Right lobe of liver (tissue), 6 donors: ENCODE measurements at regions not wholly inside any gene's neighbourhood (a gene's known extent, or its start where the extent isn't known, plus 50 kb on each side); places are given as distances from the start of the nearest gene placed in this dataset.

Source experiments
- ATAC-seq, 4 donors: fragments of 200-7000 bp; cut with Tn5 transposase; one replicate each; pipeline ENCODE4 v1.9.1; 2020; ENCODE audit warnings: mild to moderate bottlenecking in 4 of 4, moderate library complexity in 4 of 4
- DNase-seq, 3 donors: peaks; one replicate each; pipeline ENCODE4 v3.0.0-alpha.2; 2020
- H3K27ac ChIP-seq, 3 donors: fragments of 200-600 bp; one replicate each; pipeline ENCODE4 v1.8.0; 2022
- H3K27me3 ChIP-seq, 2 donors: fragments of 200-600 bp; one replicate each; pipeline ENCODE4 v1.8.0; 2022
- H3K36me3 ChIP-seq, 4 donors: fragments of 200-600 bp; sonication (generic) in 1 of 4; one replicate each; pipeline versions ENCODE4 v1.5.1 to v1.8.0; 2017 to 2022; ENCODE audit warnings: control low read depth in 1 of 4
- H3K4me1 ChIP-seq, 4 donors: fragments of 200-600 bp; sonication (generic) in 1 of 4; one replicate each; pipeline versions ENCODE4 v1.5.1 to v1.8.0; 2017 to 2022; ENCODE audit warnings: control low read depth in 1 of 4
- H3K4me3 ChIP-seq, 3 donors: fragments of 200-600 bp; one replicate each; pipeline ENCODE4 v1.8.0; 2022
- H3K9me3 ChIP-seq, 4 donors: fragments of 200-600 bp; sonication (generic) in 1 of 4; one replicate each; pipeline versions ENCODE4 v1.5.1 to v1.8.0; 2017 to 2022; ENCODE audit warnings: control low read depth in 1 of 4
- CTCF ChIP-seq, 4 donors: fragments of 200-600 bp in 3 of 4; fragments of 450-650 bp in 1 of 4; IDR thresholded peaks; one replicate each; pipeline versions ENCODE4 v1.5.1 to v1.8.0; 2016 to 2022; ENCODE audit warnings: antibody characterized with exemption in 4 of 4, mild to moderate bottlenecking in 2 of 4
- POLR2A ChIP-seq: fragments of 450-650 bp; IDR thresholded peaks from one replicate; pipeline ENCODE4 v1.6.1; 2017; ENCODE audit warnings: antibody characterized with exemption, mild to moderate bottlenecking
- WGBS: methylation state at CpG from one replicate; pipeline ENCODE4 v1.1.6; 2018; ENCODE audit warnings: low coverage, low lambda C conversion rate; ENCODE audit not compliant: insufficient coverage; ENCODE audit errors: missing lambda C conversion rate; 5-methylcytosine and 5-hydroxymethylcytosine counted together
- intact Hi-C, 2 donors: fragments of 100-400 bp; cut with DNase I; formaldehyde crosslinking; loops; one replicate each; pipeline versions ENCODE4 v1.11.2 to v1.14.1; 2022
- small RNA-seq, 2 experiments: library from RNA; depleted of rRNA; stranded (forward); fragments of <200 nt; gene quantifications; one replicate each; pipeline ENCODE3, GENCODE V24; 2016
- donor health status: DM: no; HTN: yes; CAD: no.
- donor health status: DM: no; HTN: no; CAD: no.
- donor health status: DM: no; HTN: no; CAD: no.
- donor health status: DM: no; HTN: yes; CAD: no.
- donor health status: DM: no; HTN: yes; CAD: no.

GRCh38 chr10:43702213-43702935 lies 53.7 kb upstream of the ZNF32 start:
- ATAC-seq (no peak), DNase-seq (no peak)
- TF ChIP-seq POLR2A = no peak
- TF ChIP-seq CTCF (IDR thresholded peaks at IDR 0.05) = no peak
- intact Hi-C loops = no loop called here
- H3K36me3 ChIP-seq = no peaks in the 10 kb centered on the region
- H3K4me3 ChIP-seq = no peak overlapping the region
- no peaks in the 10 kb centered on the region for H3K27me3 ChIP-seq
- 77% methylated on average over 6 of the region's 33 CpGs for WGBS
- H3K9me3 ChIP-seq = no peaks in the 10 kb centered on the region
- no peak overlapping the region for H3K27ac ChIP-seq
- H3K4me1 ChIP-seq = no peaks in the 10 kb centered on the region

- ATAC-seq = no peak
- no peak for DNase-seq
- Histone ChIP-seq H3K36me3 (no peaks in the 10 kb centered on the region), H3K9me3 (no peaks in the 10 kb centered on the region), H3K4me1 (no peaks in the 10 kb centered on the region), H3K4me3 (no peak overlapping the region), H3K27ac (no peak overlapping the region), H3K27me3 (no peaks in the 10 kb centered on the region)
- no peak for TF ChIP-seq POLR2A
- TF ChIP-seq CTCF (IDR thresholded peaks at IDR 0.05) = no peak
- WGBS = 93% methylated on average over 3 of the region's 7 CpGs
- intact Hi-C loops = no loop called here
Measured at GRCh38 chr10:43701295-43701694, 52.6 kb upstream of the ZNF32 start.

GRCh38 chr10:43700306-43700705 lies 51.6 kb upstream of the ZNF32 start:
- WGBS = 40% methylated on average over 2 of the region's 4 CpGs
- Histone ChIP-seq H3K36me3 (no peaks in the 10 kb centered on the region), H3K4me1 (no peaks in the 10 kb centered on the region), H3K4me3 (no peak overlapping the region), H3K9me3 (no peaks in the 10 kb centered on the region), H3K27me3 (no peaks in the 10 kb centered on the region), H3K27ac (no peak overlapping the region)
- ATAC-seq (no peak), DNase-seq (no peak)
- intact Hi-C loops = no loop called here
- TF ChIP-seq CTCF (IDR thresholded peaks at IDR 0.05) (no peak), POLR2A (no peak)

- WGBS = 74% methylated on average over 2 of the region's 2 CpGs
- TF ChIP-seq CTCF (IDR thresholded peaks at IDR 0.05) (no peak), POLR2A (no peak)
- Histone ChIP-seq H3K4me3 (no peak overlapping the region), H3K36me3 (no peaks in the 10 kb centered on the region), H3K27ac (no peak overlapping the region), H3K9me3 (no peaks in the 10 kb centered on the region), H3K4me1 (no peaks in the 10 kb centered on the region), H3K27me3 (no peaks in the 10 kb centered on the region)
- no peak for DNase-seq
- intact Hi-C loops = no loop called here
- no peak for ATAC-seq
Measured at GRCh38 chr10:43699516-43699915, 50.8 kb upstream of the ZNF32 start.

Small RNA genes in the stretch of these regions (small RNA-seq; reads per million reads assigned to genes)
- gene UQCRHP3 = 0 reads per million in 2 experiments
